Stimulated activated CD4-positive, alpha-beta T cell treated with anti-CD3 and anti-CD28 coated beads, Interleukin-15, amount 100 ng/mL, for 1 hour (primary cell): ENCODE measurements at regions not wholly inside any gene's neighbourhood (a gene's known extent, or its start where the extent isn't known, plus 50 kb on each side); places are given as distances from the start of the nearest gene placed in this dataset.

Source experiments
- DNase-seq, 2 donors: peaks; one replicate each; pipeline ENCODE4 v3.0.0-alpha.2; 2020; ENCODE audit warnings: low read depth in 1 of 2, low spot score in 1 of 2

- no peak for DNase-seq
Measured at GRCh38 chr2:239717706-239718105, 307.4 kb downstream of the NDUFA10 start.

GRCh38 chr2:239717319-239717675 lies 307.8 kb downstream of the NDUFA10 start:
- no peak for DNase-seq

GRCh38 chr2:239716536-239717318 lies 308.4 kb downstream of the NDUFA10 start:
- DNase-seq = no peak

- no peak for DNase-seq
Measured at GRCh38 chr2:239716009-239716408, 309.1 kb downstream of the NDUFA10 start.

GRCh38 chr2:239715606-239716005 lies 309.5 kb downstream of the NDUFA10 start:
- DNase-seq = no peak

- DNase-seq = no peak
Measured at GRCh38 chr2:239715202-239715601, 309.9 kb downstream of the NDUFA10 start.

GRCh38 chr2:239714116-239714515 lies 311.0 kb downstream of the NDUFA10 start:
- DNase-seq = no peak

GRCh38 chr2:239712755-239713154 lies 311.9 kb upstream of the HDAC4 start:
- no peak for DNase-seq

- no peak for DNase-seq
Measured at GRCh38 chr2:239711911-239712570, 311.2 kb upstream of the HDAC4 start.

- no peak for DNase-seq
Measured at GRCh38 chr2:239710953-239711861, 310.4 kb upstream of the HDAC4 start.

GRCh38 chr2:239706367-239706766 lies 305.5 kb upstream of the HDAC4 start:
- no peak for DNase-seq

GRCh38 chr2:239704737-239705136 lies 303.9 kb upstream of the HDAC4 start:
- no peak for DNase-seq

- no peak for DNase-seq
Measured at GRCh38 chr2:239703834-239704233, 303.0 kb upstream of the HDAC4 start.

- no peak for DNase-seq
Measured at GRCh38 chr2:239700686-239701345, 300.0 kb upstream of the HDAC4 start.

GRCh38 chr2:239697399-239698164 lies 296.8 kb upstream of the HDAC4 start:
- no peak for DNase-seq

- no peak for DNase-seq
Measured at GRCh38 chr2:239696559-239697207, 295.9 kb upstream of the HDAC4 start.

- no peak for DNase-seq
Measured at GRCh38 chr2:239695728-239696240, 295.0 kb upstream of the HDAC4 start.

- DNase-seq = no peak
Measured at GRCh38 chr2:239695106-239695727, 294.4 kb upstream of the HDAC4 start.

GRCh38 chr2:239694487-239694886 lies 293.7 kb upstream of the HDAC4 start:
- no peak for DNase-seq
